Stimulated activated CD8-positive, alpha-beta memory T cell treated with anti-CD3 and anti-CD28 coated beads, Interleukin-4, amount 100 ng/mL, for 24 hours (primary cell): ENCODE measurements at regions not wholly inside any gene's neighbourhood (a gene's known extent, or its start where the extent isn't known, plus 50 kb on each side); places are given as distances from the start of the nearest gene placed in this dataset.
"Not testable (repeated sequence)": the region's sequence is repeated elsewhere in the genome, so short reads cannot be mapped to it uniquely, and the experiment has no call there.

Experiments used
- DNase-seq: peaks from one replicate; pipeline ENCODE4 v3.0.0-alpha.2; 2020; ENCODE audit warnings: low read depth

DNA sequence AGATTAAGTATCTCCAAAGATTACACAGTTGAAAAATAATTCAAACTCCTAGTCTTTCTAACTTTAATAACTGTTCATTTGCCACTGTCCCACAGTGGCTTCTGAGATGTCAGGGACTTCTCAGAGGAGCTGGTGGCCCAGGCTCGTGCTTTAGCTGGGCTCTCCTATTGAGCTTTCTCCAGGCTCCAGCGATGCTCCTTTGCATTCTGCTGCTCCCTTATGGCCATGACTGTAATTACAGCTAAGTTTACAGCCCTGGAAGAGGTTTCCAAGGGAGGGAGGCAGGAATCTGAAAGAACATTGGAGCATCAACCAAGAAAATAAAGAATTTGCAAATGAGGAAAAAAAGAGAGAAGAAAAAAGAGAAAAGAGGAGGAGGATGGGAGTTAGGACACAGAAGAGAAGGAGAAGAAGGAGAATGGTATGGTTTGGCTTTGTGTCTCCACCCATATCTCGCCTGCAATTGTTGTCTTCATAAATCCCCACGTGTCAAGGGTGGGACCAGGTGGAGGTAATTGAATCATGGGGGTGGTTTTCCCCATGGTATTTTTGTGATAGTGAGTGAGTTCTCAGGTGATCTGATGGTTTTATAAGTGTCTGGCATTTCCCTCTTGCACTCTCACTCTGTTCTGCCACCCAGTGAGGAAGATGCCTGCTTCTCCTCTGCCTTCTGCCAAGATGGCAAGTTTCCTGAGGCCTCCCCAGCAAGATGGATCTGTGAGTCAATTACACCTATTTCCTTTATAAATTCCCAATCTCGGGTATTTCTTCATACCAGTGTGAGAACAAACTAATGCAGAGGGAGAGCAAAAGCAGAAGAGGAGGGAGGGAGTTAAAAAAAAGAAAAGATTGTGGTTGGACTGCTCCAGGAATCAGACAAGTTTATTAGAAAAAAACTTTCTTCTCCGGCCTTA lies 857.0 kb downstream of the KCNA4 start:
- DNase-seq: no peak

- DNase-seq: no peak
Measured at GRCh38 chr11:29153078-29153477, 863.8 kb downstream of the KCNA4 start.

DNA sequence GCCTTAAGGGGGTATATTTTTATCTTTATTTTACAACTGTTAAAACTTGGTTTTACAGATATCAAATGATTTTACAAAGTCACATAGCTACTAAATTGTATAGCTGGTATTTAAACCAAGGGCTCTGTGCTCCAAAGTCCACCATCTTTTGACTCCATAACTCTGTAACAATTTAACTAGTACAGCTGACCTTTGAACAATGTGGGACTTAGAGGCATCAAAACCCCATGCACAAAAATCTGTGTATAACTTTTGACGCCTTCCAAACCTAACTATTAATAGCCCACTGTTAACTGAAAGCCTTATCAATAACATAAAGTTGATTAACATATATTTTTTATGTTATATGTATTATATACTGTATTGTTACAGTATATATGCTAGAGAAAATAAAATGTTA lies 874.3 kb downstream of the KCNA4 start:
- DNase-seq: not testable (repeated sequence)

DNA sequence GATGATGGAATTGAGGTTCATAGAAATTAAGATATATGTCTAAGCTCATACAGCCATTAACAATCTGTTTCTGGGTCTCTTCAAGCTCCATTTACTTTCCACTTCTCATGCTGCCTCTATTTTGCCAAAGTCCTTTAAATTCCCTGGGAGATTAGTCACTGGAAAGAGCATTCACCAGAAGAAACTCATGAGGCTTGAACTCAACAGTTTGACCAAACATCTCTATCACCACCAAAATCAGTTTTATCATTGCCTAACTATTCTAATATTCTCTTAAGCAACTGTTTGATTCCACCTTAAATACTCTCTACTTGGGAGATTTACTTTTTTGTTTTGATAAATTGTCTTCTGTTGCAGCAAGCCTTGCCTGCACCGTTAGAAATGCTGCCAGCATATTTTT lies 881.3 kb downstream of the KCNA4 start:
- DNase-seq: no peak

- no peak for DNase-seq
Measured at GRCh38 chr11:29131055-29131454, 885.8 kb downstream of the KCNA4 start.

DNA sequence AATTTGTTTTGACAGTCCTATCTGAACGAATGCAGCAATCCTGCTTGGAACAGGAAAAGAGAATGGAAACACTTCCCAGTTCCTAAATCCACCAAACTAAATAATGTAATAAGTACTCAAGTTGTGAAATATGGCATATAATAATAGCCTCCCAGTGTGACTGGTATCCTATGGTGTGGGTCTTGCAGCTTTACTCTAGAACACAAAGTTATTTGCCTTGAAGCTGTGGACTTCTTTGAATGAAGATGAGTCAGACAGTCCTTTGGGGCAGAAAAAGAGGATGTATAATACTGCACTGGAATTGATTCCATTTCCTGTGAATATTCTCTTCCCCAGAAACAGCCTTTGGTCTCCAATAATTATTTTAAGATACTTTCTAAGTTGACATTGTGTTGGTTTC lies 887.0 kb downstream of the KCNA4 start:
- no peak for DNase-seq

GRCh38 chr11:29127461-29127860 lies 889.4 kb downstream of the KCNA4 start:
- no peak for DNase-seq

- DNase-seq: no peak
Measured at GRCh38 chr11:29125606-29126005, 891.2 kb downstream of the KCNA4 start.

GRCh38 chr11:29124470-29124869 lies 892.4 kb downstream of the KCNA4 start:
- no peak for DNase-seq

DNA sequence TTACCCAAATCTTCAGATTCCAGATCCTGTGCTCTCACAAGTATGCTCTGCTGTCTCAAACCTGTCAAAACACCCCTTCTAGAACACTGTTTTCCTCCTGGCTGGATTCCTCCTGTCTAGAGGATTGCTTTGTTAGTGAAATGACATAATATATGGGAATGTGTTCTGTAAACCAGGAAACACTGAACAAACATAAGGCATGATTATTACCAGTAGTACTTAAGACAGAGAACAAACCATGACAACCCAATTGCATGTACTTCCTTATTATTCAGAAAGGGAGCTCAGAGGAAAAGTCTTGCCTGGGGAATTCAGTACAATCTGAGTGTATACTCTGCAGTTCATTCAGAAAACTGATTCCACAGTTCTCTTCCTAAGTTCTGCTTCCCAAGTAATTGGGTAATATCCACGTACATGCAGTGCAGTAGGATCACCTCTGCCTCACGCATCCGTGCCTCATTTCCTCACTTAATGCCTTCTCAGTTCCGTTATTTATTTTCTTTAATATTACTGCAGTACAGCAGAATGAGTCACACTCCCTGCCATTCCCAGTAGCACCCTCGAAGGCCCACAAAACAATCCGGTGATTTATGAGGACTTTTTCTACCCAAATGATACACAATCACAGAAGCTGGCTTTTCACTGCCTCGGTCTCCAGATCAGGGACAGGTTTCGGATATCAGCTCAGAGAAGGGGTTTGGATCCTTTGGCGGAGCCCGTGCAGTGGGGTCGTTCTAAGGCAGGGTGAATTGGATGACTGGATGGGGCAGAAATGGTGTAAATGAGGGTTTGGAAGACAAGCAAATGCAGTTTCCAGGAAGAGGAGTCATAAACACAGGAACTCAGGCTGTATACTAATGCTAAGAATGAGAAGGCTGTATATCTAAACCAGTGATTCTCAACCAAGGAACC lies 896.9 kb downstream of the KCNA4 start:
- no peak for DNase-seq

- no peak for DNase-seq
Measured at GRCh38 chr11:29119116-29119515, 897.7 kb downstream of the KCNA4 start.

GRCh38 chr11:29100967-29101366 lies 915.9 kb downstream of the KCNA4 start:
- DNase-seq: no peak

- no peak for DNase-seq
Measured at GRCh38 chr11:29095821-29096220, 921.0 kb downstream of the KCNA4 start.

DNA sequence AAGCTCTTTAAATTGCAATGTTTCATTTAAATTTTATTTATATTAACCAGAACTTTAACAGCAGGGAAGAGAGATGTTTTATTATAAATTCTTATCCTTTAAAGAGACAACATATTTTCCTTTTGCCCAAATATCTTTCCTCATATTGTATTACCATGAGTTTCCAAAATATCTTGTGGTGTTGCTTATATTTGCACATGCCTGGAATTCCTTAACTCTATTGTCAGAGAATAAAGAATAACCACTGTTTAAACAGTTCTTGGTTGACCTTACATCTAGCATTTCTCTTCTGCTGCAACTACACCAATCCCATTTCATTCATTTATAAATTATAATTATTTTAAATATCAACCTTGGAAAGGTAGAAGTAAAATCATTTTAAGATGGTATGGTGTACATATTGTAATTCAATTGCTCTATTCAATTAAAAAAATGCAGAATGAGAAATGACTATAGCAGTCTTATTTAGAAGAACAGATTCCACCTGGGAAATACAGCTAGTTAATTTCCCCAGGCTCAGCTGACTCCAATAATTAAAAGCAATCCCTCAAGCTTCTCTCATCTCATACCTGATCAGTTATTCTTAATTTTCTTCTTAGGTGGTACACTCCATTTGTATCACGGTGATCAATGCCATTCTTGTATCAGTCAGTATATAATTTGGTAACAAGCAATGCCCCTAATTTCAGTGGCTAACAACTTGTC lies 923.3 kb downstream of the KCNA4 start:
- DNase-seq: no peak

GRCh38 chr11:29087200-29087812 lies 929.5 kb downstream of the KCNA4 start:
- no peak for DNase-seq

- no peak for DNase-seq
Measured at GRCh38 chr11:29075726-29076125, 941.1 kb downstream of the KCNA4 start.

GRCh38 chr11:29063630-29064361 lies 953.0 kb downstream of the KCNA4 start:
- no peak for DNase-seq

GRCh38 chr11:29061452-29061851 lies 953.3 kb downstream of the METTL15 start:
- no peak for DNase-seq

DNA sequence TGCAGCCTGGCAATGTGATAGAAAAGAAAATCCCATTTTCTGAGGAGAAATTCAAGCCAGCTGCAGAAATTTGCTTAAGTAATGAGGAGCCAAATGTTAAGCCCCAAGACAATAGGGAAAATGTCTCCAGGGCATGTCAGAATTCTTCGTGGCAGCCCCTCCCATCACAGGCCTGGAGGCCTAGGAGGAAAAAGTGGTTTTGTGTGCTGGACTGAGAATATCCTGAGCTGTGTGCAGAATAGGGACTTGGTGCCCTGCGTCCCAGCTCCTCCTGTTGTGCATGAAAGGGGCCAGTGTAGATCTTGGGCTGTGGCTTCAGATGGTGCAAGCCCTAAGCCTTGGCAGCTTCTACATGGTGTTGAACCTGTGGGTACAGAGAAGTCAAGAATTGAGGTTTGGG lies 948.3 kb downstream of the METTL15 start:
- DNase-seq: not testable (repeated sequence)

- no peak for DNase-seq
Measured at GRCh38 chr11:29051935-29052334, 943.7 kb downstream of the METTL15 start.

GRCh38 chr11:29050962-29051361 lies 942.8 kb downstream of the METTL15 start:
- not testable (repeated sequence) for DNase-seq
